GM21737 (cell line): ENCODE measurements at regions not wholly inside any gene's neighbourhood (a gene's known extent, or its start where the extent isn't known, plus 50 kb on each side); places are given as distances from the start of the nearest gene placed in this dataset.
"Not testable (repeated sequence)": the region's sequence is repeated elsewhere in the genome, so short reads cannot be mapped to it uniquely, and the experiment has no call there.

ENCODE experiments used
- ATAC-seq: cut with Tn5 transposase; IDR thresholded peaks from one replicate; pipeline ENCODE4 v1.9.1; 2021; ENCODE audit warnings: mild to moderate bottlenecking, moderate library complexity; ENCODE audit not compliant: unreplicated experiment

GRCh38 chr18:66440433-66440832, 163.5 kb downstream of the CDH19 start:
- ATAC-seq, result no peak

- no peak for ATAC-seq
Measured at GRCh38 chr18:66439670-66440069, 164.2 kb downstream of the CDH19 start.

- no peak for ATAC-seq
Measured at GRCh38 chr18:66438711-66439536, 165.0 kb downstream of the CDH19 start.

GRCh38 chr18:66432636-66433035, 171.3 kb downstream of the CDH19 start:
- no peak for ATAC-seq

- ATAC-seq, result no peak
Measured at GRCh38 chr18:66428795-66429194, 175.1 kb downstream of the CDH19 start.

GRCh38 chr18:66419400-66419799, 184.5 kb downstream of the CDH19 start:
- ATAC-seq, result no peak

- ATAC-seq, result no peak
Measured at GRCh38 chr18:66410692-66411091, 193.2 kb downstream of the CDH19 start.

GRCh38 chr18:66395671-66396218, 208.1 kb downstream of the CDH19 start:
- no peak for ATAC-seq

- ATAC-seq, result no peak
Measured at GRCh38 chr18:66393463-66393862, 210.4 kb downstream of the CDH19 start.

- ATAC-seq, result no peak
Measured at GRCh38 chr18:66377291-66377690, 226.6 kb downstream of the CDH19 start.

- not testable (repeated sequence) for ATAC-seq
Measured at GRCh38 chr18:66375391-66375790, 228.5 kb downstream of the CDH19 start.

GRCh38 chr18:66346833-66347588, 256.9 kb downstream of the CDH19 start:
- ATAC-seq, result no peak

- ATAC-seq, result no peak
Measured at GRCh38 chr18:66344227-66344626, 259.7 kb downstream of the CDH19 start.

- no peak for ATAC-seq
Measured at GRCh38 chr18:66342577-66342976, 261.3 kb downstream of the CDH19 start.

- no peak for ATAC-seq
Measured at GRCh38 chr18:66334534-66334933, 269.4 kb downstream of the CDH19 start.

- no peak for ATAC-seq
Measured at GRCh38 chr18:66329716-66330115, 274.2 kb downstream of the CDH19 start.

- no peak for ATAC-seq
Measured at GRCh38 chr18:66328296-66328878, 275.5 kb downstream of the CDH19 start.

GRCh38 chr18:66325251-66325650, 278.6 kb downstream of the CDH19 start:
- ATAC-seq, result no peak

GRCh38 chr18:66324616-66325015, 279.3 kb downstream of the CDH19 start:
- no peak for ATAC-seq

- no peak for ATAC-seq
Measured at GRCh38 chr18:66317243-66318090, 286.4 kb downstream of the CDH19 start.

- ATAC-seq, result no peak
Measured at GRCh38 chr18:66316701-66317100, 287.2 kb downstream of the CDH19 start.
